Inferior parietal cortex (tissue), 1 donor: ENCODE measurements at regions not wholly inside any gene's neighbourhood (a gene's known extent, or its start where the extent isn't known, plus 50 kb on each side); places are given as distances from the start of the nearest gene placed in this dataset.
"Not testable (repeated sequence)": the region's sequence is repeated elsewhere in the genome, so short reads cannot be mapped to it uniquely, and the experiment has no call there.

Experiments used
- DNase-seq: peaks from one replicate; pipeline ENCODE4 v3.0.0-alpha.2; 2016; ENCODE audit errors: extremely low spot score

DNA sequence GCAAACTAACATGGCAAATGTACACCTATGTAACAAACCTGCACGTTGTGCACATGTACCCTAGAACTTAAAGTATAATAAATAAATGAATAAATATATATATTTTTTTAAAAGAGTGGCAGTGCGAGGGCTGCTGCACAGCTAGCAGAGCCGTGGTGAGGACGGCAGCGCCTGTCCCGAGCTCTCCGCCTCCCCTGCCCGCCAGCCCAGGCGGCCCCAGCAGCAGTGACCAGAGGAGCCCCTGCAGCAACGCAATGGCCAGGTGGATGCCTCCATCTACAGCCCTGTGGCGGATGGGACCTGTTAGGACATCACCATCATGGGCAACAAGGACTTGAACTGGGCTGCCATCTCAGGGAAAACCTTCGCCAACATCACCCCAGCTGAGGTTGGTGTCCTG is 351.9 kb downstream of the FAM72C start:
- DNase-seq = no peak

DNA sequence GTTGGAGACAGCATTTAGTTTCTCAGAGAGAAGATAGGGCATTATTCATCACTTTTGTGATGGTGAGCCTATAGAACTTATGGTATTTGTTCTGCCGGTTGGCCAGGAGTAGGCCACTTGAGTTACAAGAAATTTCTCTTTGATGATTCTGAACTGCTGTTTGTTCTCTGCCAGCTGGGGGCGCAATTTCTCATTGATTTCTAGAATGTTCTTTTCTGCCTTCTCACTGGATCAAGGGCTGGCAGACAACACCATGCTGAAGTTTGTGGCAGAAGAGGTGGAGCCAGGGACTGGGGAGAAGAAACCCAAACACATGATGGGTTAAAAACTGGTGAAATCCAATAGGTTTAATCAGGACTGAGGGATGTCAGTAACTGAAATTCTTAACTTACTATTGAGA is 360.6 kb downstream of the FAM72C start:
- DNase-seq = no peak

DNA sequence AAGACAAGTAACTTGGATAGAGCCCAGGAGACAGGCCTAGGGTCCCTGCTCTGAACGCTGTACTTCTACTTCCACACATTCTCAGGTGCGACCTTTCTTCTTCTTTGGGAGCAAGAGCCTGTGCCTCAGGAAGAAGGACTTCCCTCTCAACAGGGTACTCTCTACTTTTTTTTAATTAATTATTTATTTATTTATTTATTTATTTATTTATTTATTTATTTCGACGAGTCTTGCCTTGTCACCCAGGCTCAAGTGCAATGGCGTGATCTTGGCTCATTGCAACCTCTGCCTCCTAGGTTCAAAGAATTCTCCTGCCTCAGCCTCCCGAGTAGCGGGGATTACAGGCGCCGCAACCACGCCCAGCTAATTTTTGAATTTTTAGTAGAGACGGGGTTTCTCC is 361.6 kb downstream of the FAM72C start:
- DNase-seq = no peak

DNA sequence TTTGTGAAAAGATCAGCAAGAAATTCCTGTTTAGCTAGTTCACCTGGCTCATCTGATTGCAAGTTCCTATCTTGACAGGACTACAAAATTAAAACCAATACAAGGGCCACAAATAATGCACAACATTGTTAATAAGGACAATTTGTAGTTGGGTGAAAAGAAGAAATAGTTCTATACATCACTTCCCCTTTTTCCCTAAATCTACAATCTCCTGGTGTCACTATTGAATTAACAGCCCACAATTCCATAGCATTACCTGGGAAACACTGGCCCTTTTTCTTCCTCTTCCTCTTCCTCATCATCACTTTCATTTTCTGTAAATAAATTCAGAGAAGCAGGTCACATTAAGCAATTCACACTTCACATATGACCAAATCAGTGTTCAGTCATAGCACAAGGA is 366.9 kb downstream of the FAM72C start:
- DNase-seq = no peak

DNA sequence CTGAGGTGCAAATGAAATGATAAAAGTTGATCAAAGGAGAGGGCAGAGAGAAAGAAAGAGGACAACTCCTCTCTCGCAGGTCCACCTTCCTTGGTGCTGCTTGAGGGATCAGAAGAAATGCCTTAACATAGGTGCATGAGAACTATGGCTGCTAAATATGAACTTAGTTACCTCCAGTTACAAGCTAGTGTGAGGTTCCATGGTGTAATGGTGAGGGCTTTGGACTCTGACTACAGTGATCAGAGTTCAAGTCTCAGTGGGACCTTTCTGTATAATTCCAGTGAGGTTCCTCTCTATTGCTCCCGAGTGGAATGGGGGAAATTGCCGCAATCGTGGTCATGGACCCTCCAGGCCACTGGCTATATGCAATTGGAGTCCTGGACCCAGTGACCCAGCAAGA is 387.3 kb downstream of the FAM72C start:
- DNase-seq = no peak

DNA sequence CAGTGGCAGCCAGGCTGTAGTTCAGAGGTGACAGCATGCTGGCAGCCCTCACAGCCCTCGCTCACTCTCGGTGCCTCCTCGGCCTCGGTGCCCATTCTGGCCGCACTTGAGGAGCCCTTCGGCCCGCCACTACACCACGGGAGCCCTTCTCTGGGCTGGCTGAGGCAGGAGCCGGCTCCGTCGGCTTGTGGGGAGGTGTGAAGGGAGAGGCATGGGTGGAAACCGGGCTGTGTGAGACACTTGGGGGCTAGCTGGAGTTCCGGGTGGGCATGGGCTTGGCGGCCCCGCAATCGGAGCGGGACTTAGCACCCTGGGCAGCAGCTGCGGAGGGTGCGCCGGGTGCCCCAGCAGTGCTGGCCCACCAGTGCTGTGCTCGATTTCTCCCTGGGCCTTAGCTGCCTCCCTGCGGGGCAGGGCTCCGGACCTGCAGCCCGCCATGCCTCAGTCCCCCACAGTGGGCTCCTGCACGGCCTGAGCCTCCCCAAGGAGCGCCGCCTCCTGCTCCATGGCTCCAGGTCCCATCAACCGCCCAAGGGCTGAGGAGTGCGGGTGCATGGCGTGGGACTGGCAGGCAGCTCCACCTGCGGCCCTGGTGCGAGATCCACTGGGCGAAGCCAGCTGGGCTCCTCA is 396.8 kb downstream of the FAM72C start:
- no peak for DNase-seq

DNA sequence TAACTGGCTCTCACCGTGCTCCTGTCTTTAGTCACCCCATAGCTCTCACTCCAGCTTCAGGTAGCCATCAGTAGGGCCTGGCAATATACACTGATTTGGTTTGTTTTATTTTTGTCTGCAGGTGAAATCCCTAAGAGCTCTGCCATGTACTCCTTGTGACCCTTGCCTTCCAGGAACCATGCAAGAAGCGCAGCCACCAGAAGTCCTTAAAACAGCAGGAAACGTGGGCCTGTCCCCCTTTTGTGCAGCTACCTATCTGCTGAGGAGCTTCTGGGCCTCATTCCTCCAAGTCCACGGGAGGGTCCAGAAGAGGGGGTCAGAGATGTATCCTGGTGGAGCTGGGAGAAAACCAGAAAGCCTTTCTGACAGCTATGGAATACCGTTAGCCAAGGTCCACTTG is 399.1 kb downstream of the FAM72C start:
- DNase-seq = not testable (repeated sequence)

DNA sequence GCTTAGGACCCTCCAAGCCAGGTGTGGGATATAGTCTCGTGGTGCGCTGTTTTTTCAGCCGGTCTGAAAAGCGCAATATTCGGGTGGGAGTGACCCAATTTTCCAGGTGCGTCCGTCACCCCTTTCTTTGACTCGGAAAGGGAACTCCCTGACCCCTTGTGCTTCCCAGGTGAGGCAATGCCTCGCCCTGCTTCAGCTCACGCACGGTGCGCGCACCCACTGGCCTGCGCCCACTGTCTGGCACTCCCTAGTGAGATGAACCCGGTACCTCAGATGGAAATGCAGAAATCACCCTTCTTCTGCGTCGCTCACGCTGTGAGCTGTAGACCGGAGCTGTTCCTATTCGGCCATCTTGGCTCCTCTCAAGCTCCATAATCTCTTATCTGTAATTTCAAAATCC is 408.0 kb downstream of the FAM72C start:
- not testable (repeated sequence) for DNase-seq

DNA sequence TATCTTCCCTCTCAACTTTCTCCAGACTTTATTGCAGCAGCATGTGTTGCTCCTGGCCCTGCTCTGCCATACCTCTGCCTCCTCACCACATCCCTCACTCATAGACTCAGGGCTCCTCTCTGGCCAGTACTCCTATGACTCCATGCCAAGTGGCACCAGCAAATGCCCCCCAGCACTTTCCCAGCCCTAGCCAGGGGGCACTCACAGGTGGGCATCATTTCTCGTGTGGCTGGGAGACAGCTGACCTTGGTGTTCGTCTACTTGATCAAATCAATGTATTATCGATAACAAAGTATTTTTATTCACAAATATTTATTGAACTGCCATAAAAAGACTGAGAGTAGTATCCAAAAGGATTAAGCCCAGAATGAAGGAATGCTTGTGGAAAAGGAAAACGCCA is 418.2 kb downstream of the FAM72C start:
- no peak for DNase-seq

DNA sequence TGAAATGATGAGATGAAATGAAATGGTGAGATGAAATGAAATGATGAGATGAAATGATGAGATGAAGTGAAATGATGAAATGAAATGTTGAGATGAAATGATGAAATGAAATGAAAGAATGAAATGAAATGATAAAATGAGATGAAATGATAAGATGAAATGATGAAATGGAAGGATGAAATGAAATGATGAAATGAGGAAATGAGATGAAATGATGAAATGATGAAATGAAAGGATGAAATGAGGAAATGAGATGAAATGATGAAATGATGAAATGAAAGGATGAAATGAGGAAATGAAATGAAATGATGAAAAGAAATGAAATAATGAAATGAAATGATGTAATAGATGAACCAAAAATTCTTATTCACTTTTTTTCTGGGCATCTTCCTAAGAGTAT is 467.1 kb downstream of the FAM72C start:
- not testable (repeated sequence) for DNase-seq

DNA sequence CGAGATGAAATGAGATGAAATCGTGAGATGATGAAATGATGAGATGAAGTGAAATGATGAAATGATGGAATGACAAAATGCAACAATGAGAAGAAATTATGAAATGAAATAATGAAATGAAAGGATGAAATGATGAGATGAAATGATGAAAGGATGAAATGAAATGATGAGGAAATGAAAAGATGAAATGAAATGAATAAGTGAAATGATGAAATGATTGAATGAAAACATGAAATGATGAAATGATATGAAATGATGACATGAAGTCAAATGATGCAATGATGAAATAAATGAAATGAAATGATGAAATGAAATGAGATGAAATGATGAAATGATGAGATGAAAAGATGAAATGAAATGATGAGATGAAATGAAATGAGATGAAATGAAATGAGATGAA is 467.7 kb downstream of the FAM72C start:
- DNase-seq = not testable (repeated sequence)

DNA sequence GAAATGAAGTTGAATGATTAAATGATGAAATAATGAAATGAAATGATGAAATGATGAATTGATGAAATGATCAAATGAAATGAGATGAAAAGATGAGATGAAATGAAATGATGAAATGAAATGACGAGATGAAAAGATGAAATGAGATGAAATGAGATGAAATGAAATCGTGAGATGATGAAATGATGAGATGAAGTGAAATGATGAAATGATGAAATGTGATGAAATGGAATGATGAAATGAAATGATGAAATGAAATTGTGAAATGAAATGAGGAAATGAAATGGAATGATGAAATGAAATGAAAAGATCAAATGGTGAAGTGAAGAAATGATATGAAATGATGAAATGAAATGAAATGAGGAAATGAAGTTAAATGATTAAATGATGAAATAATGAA is 468.7 kb downstream of the FAM72C start:
- not testable (repeated sequence) for DNase-seq

DNA sequence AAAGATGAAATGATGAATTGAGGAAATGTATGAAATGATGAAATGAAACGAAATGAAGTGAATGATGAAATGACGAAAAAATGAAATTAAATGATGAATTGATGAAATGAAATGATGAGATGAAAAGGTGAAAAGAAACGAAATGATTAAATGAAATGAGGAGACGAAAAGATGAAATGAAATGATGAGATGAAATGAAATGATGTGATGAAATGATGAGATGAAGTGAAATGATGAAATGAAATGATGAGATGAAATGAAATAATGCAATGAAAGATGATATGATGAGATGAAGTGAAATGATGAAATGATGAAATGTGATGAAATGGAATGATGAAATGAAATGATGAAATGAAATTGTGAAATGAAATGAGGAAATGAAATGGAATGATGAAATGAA is 469.7 kb downstream of the FAM72C start:
- DNase-seq = not testable (repeated sequence)

DNA sequence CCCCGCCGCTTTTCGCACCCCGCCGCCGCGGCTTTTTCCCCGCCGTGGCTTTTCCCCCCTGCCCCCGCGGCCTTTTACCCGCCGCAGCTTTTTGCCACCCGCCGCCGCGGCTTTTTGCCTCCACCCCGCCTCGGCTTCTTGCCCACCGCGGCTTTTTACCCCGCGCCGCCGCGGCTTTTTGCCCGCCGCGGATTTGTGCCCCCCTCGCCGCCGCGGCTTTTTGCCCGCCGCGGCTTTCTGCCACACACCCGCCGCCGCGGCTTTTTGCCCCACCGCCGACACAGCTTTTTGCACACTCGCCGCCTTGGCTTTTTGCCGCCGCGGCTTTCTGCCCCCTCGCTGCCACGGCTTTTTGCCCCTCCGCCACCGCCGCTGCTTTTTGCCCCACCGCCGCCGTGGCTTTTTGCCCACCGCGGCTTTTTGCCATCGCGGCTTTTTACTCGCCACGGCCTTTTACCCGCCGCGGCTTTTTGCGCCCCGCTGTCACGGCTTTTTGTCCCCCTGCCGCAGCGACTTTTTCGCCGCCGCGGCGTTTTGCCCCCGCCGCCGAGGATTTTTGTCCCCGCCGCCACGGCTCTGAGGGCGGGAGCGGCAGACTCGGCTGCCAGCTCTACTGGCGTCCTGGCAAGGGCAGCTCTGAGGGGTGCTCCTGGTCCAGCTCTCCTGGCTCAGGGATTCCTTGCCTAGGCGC is 473.6 kb downstream of the FAM72C start:
- not testable (repeated sequence) for DNase-seq

DNA sequence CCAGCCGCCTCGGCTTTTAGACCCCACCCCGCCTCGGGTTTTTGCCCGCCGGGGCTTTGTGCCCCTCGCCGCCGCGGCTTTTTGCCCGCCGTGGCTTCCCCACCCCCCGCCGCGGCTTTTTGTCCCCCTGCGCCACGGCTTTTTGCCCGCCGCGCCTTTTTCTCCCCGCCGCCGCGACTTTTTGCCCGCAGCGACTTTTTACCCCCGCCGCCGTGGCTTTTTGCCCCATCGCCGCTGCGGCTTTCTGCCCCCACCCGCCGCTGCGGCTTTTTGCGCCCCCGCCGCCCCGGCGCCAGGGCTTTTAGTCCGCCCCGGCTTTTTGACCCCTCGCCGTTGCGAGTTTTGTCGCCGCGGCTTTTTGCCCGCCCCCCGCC is 474.4 kb downstream of the FAM72C start:
- DNase-seq = no peak

DNA sequence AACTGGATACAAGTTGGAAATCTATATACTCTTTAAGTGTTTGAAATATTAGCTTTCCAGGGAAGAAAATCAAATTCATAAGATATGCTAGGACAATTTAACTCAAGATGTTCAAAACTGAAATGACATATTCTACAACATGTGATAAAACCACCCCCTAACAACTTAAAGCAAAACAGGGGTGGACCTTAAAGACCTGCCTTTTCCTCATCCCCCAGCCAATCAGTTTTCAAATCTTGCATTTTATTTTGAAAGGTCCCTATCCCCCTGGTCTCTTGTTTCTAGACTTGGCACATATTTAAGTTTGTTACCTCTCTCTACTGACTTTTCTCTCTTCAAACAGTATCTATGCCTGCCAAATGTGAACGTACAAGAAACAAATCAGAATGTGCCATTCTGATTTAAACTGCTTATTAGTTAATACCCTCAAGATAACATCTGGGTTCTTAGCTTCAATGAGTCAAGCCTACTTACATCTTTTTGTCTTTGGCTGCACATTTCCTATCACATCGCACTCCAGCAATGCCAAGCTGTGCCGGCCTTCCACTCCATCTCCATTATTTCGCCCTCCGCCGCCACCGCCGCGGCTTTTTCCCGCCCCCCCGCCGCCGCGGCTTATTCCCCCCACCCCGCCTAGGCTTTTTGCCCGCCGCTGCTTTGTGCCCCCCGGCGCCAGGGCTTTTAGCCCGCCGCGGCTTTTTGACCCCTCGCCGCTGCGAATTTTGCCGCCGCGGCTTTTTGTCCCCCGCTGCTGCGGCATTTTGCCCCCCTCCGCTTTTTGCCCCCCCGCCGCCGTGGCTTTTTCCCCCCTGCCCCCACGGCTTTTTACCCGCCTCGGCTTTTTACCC is 475.0 kb downstream of the FAM72C start:
- DNase-seq = not testable (repeated sequence)
